Limb (tissue), 2 donors: ENCODE measurements at regions not wholly inside any gene's neighbourhood (a gene's known extent, or its start where the extent isn't known, plus 50 kb on each side); places are given as distances from the start of the nearest gene placed in this dataset.

ENCODE experiments used
- DNase-seq, 2 donors: peaks; one replicate each; pipeline ENCODE4 v3.0.0-alpha.2; 2016; ENCODE audit errors: extremely low spot score in 2 of 2

DNA sequence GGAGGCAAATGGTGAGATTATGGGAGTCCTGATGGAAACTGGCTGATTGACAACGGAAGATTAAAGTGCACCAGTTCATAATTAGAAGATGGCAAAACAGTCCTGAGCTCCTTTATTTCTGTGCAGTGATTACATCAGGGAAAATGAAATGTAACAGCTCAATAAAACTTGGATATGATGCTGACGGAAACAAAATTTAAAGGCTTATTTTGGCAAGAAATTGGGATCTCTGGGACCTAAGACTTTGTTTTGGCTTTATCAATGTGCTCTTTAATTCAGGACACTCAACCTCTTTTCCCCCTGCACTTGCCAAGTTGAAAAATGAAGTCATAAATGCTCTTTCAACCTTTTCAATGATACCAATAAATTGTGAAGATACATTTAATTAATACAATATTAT, 226.8 kb downstream of the C6orf118 start:
- peak in 1 of 2 donors; percentile 19 for DNase-seq

DNA sequence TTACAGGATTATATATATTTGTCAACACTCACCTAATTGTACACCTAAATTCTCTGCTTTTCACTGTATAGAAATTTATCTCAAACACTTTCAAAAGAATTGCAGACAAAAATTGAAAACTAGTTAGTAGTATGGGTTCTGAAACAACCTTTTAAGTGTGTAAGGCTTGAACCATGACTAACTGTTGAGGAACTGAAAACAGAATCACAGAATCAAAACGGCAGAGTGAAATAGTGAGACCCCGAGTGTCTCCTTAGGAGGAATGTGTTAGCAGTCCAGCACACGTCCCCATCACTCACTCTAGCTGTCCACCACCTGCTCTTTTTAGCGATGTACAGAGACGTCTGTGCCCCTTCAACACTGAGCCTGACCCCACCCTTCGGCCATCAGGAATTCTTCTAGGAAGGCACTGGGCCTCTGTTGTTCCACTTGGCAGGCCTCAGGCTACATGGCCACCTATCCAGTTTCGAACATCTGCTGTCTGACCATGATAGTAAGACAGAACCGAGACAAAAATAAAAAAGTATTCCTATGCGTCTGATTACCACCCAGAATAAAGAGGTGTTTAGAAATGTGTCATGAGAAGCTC, 227.4 kb downstream of the C6orf118 start:
- DNase-seq, result peak; percentile 21 to 32

DNA sequence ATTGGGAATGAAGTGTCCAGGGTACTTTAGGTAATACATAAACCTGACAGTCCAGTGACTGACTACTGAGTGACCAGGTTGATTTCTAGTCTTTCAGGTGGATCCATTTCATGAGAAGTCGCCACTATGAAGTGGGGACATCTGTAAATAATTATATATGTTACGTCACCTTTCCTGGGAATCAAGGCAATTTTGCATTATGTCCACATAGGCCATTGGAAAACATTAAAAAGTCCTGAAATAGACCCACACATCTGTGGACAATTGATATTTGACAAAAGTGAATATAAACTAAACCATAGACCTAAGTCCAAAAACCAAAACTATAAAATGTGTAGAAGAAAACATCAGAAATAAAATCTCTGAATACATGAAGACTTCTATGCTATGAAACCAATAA, 231.5 kb downstream of the C6orf118 start:
- no peak for DNase-seq

DNA sequence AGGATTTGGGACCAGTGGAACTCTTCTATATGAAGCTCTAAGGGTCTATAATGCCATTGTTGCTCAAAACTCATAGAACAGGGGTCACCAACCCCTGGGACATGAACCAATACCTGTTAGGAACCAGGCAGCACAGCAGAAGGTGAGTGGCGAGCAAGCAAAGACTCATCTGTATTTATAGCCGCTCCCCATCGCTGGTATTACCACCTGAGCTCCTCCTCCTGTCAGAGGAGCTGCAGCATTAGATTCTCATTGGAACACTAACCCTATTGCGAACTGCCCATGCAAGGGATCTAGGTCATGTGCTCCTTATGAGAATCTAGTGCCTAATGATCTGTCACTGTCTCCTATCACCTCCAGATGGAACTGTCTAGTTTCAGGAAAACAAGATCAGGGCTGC, 237.5 kb downstream of the C6orf118 start:
- DNase-seq, result no peak

DNA sequence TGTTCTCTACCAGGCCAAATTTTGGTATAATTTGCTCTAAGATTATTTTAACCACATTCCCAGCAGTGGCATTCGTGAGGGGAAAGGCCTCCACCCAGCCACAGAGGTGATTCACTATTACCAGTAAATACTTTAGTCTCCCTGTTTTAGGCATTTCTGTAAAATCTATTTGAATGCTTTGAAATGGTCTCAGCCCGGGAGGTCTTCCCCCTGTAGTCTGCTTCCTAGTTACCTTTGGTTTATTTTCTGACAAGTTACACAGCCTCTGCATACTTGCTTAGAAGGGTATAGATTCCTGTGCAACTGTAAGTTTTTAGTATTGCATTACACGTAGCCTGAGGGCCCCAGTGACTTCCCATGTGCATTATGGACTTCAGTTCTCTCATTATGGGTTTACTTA, 248.7 kb downstream of the C6orf118 start:
- no peak for DNase-seq

DNA sequence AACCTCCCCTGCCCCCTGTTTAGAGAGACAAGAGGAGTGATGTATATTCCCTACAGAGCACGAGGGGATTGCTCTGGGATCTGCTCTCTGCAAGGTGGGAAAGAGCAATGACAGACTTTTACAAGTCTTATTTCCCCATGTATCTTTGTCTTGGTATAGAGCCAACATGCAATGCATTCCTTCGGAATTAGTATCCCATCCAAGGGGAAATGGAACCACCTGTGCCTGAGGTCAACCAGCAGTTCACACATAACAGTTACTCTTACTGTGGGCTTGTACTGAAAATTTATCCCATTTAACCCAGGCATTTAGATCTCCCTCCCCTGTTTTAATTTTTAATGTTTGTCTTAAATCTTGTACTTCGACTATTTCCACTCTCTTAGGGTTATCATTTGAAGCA, 250.4 kb downstream of the C6orf118 start:
- no peak for DNase-seq

DNA sequence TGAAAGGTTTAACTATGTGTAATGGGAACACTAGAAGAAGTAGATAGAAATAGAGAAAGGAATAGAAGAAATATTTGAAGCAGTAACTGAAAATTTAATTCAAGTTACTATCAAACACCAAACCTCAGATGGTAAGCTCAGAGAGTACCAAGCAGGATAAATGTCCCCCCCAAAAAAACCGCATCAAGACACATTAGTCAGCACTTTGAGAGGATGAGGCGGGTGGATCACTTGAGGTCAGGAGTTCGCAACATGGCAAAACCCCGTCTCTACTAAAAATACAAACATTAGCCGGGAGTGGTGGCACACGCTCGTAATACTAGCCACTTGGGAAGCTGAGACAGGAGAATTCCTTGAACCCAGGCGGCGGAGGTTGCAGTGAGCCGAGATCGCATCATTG, 253.1 kb downstream of the C6orf118 start:
- DNase-seq, result no peak

DNA sequence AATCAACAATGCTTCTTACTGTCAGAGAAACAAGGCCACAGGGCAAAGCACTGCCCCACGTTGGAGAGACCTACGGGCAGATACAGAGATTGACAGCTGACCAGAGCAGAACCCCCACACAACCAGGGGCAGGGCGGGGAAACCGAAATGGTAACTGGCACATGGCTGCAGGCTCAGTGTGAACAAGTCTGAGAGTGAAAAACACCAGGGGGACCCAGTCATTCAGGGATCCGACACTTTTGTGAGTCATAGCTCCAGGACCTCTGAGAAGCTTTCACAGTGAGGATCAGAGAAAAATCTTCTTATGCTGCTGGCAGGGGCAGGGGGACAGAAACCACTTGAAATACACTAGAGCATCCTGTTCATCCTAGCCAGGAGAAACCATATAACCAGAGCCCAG, 254.2 kb downstream of the C6orf118 start:
- DNase-seq, result no peak

DNA sequence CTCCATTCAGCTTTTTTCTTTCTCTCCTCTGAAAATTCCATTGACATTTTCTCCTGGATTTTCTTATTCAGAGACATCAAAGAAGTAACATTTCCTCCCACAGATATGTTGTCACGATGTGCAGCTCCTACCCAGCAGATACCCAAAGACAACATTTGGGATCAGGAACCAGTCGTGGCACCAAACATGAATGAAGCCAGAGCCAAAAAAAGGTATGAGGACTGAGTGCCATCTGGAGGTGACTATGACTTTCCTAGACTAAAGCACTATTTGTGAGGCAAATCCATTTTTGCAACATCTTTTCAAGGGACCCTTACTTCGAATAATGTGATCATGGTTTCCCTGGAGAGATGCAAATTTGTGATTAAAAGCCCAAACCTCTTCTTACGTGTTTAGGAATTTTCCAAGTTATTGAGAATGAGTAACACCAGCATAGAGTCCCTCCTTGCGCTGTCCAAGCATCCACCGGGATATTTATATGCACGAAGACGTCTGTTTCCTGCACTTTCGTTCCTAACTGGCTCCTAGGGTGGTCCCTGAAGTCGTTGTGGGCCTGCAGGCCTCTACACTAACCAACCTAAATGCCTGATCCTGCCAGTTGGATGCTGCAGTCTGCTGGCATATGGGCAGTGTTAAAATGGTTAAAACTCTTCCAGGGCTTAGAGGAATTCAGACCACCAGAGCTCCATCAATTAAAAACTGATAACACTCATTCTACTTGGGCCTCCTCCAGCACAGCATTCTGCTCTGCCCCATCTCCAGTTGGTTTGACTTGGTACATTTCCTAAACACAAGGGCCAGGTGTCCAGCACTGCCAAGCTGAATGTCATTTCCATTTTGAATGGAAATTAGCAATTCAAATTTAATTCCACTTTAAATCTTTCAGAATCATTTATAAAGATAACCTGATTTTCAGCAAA, 256.6 kb downstream of the C6orf118 start:
- DNase-seq, result no peak

DNA sequence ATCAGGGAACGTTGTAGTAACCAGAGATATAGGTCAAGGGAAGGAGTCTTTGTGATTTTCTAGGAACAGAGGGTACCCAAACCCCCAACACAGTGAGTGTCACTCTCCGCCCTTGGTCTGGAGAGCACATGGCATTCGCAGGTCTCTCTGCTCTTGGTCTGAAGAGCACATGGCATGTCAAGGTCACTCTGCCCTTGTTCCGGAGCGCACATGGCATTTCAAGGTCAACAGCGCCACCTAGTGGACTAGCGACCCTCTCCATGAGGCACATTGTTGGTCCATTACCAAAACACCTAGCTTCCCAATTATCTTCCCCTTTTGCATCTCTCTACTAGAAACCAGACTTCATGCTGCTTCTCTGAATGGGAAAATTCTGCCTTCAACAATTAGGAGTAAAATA, 260.0 kb downstream of the C6orf118 start:
- DNase-seq, result no peak

DNA sequence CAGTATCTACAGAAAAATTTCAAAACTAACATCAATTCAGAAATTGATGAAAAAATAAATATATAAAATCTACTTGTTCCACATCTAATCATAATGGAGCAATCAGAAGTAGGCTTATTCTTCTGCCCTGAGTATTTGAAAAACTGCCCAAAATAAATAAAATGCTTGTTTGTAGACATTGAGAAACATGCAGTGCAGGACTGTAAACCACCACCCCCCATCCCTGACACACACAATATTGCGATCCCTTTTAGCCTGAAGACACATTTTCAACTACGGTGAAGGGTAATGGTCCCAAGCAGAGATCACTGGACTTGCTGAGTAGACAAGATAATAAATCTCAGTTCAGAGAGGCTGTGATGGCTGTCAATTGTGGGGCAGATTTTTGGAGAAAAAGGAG, 261.5 kb downstream of the C6orf118 start:
- no peak for DNase-seq

DNA sequence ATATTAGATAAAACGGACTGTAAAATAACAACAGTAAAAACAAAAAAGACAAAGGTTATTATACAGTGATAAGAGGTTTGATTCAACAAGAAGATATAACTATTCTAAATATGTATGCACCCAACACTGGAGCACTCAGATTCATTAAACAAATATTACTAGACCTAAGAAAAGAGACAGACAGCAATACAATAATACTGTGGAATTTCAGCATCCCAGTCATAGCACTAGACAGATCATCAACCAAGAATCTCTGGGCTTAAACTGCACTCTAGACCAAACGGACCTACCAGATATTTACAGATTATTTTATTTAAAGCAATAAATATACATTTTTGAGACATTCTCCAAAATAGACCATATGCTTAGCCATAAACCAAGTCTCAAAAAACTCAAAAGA, 263.8 kb downstream of the C6orf118 start:
- no peak for DNase-seq

DNA sequence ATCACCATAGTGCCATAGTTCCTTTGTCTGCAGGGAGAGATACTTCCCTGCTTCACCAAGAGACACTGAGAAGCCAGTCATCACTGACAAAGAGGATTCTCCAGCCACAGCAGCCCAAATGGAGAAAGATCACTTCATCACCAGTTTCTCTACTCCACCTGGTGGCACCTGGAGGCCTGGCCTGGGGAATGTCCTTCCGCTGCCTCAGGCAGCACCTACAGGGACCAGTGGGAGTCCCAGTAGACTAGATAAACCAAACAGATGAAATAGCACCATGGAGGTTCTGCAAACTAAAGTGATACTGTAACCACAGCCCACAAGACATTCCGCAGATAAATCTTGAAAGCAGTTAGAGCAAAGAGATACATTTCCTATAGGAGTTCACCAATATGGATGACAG, 266.5 kb downstream of the C6orf118 start:
- DNase-seq, result no peak

DNA sequence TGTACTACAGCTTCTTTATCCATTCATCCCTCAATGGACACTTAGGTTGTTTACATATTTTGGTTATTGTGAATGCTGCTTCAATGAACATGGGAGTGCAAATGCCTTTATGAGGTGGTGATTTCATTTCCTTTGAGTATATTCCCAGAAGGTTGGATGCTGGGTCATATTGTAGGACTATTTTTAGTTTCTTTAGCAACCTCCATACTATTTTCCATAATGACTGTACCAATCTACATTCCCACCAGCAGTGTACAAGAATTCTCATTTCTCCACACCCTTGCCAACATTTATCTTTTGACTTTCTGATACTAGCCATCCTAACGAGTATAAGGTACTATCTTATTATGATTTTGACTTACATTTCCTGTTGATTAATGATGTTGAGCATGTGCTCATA, 269.0 kb downstream of the C6orf118 start:
- no peak for DNase-seq

DNA sequence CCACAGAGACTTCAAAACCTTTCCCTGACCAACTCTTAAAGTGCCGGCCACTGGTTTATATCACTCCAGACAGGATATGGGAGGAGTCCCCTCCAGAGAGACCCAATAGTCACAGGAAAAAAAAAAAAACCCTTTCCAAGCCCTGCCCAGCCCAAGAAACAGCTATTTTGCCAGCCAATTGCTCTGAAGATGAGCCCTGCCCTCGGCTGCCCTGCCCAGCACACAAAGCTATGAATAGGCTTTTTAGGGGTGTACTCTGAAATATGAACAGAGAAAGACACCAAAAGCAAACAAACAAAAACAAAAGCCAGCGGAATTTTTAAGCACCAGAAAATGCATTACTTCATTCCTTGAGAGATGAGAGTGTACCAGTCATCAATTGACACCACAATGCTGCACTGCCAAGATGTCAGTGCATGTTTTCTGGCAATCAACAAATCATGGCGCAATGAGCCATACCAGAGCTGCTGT, 275.1 kb downstream of the C6orf118 start:
- DNase-seq, result no peak

DNA sequence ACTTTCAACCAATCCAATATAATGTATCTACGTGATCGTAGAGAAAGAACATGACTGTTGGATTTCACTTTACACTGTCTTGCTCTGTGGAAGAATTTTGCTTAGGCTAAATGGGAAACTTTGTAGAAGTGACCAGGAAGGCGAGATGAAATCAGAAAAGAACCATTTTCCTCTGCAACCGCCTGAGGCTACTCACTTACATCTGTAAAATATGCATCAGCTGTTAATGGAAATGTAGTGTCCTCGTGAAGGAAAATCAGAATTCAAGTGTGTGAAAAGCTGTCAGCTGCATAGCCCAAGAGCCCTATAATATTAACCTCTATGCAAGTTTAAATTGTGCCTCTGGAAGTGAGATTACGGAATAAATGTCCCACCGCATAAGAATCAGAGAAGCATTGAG, 277.9 kb downstream of the C6orf118 start:
- DNase-seq, result peak in 1 of 2 donors; percentile 2

DNA sequence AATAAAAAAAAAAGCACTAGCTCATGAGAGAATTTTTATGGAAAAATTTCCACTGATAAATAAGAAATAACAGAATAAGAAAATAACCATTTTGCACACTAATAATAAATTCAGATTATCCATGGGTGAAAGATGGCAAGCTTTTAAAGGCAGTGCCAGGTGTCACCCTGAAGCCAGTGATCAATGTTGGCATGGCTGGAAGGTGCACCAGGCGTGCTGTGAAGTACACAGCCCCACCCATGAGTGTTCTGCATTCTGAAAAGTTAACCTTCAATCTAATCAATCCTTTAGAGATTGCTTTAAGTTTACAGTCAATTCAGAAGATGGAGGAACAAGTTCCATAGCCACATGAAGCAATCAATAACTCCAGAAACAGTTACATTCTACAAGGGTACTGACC, 284.4 kb downstream of the C6orf118 start:
- no peak for DNase-seq

DNA sequence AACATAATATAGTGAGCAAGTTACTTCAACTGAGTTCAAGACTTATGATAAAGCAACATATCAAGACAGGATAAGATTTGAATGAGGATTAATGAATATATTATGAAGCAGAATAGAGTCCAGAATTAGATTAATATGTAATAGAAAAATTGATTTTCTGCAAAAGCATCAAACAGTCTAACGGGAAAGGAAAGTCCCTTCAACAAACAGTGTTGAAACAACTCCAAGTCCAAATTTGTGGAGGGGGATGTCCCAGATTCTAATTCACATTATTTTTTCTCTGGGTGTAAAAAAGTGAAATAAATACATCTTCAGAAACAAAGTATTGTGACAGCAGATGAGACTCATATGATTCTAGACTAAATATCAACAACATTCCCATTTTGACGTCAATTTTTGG, 289.7 kb downstream of the C6orf118 start:
- DNase-seq, result no peak

DNA sequence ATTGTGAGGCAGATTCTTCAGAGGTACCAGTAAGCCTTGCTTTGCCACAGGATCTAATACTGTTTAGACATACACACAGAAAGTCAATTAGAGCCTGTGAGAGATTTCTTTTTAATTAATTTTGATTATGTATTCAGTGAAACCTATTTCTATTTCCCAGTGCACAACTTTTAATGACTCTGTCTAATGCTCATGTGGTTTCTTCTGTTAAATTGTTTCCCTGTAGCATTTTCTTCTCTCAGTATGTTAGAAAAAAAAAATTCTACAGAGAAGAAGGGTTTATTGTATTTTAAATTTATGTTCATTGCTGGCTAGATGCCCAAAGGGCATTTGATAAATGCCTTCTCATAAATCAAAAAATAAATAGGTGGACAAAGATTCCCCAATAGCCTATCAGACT, 293.7 kb downstream of the C6orf118 start:
- no peak for DNase-seq

DNA sequence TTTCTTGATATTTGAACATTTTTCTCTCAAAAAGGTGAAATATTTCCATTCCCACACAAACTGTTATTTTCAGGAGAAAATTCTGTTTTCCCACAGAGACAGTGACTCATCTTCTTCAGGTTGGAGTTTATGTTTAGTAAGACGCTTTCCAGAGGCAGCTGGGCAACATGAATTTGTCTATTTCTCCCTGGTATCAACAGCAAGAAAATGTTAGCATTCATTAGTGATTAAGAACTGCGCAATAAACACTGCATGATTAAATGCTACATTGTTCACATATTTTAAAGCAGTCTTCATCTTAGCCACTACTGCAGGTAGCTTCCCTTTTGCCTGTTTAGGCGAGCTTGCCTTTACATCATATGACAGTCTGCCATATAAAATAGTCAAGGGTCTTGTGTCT, 295.7 kb downstream of the C6orf118 start:
- DNase-seq, result no peak

DNA sequence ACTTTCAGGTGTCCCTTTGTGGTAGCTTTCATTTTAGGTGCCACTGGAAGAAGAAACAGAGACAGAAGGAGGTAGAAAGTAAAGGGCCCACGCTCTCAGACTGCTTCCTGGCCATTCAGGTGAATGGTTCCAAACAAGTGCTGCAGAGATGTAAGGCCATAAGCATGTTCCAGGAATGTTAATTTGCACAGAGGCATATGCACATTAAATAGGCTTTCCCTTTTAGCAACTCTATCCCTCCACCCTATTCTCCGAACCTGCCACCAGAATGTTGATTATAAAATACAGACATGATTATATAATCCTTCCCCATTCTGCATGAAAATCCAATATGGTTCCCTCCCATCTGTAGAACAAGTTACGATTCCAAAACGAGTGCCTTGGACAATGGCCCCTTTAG, 297.2 kb downstream of the C6orf118 start:
- DNase-seq, result no peak

DNA sequence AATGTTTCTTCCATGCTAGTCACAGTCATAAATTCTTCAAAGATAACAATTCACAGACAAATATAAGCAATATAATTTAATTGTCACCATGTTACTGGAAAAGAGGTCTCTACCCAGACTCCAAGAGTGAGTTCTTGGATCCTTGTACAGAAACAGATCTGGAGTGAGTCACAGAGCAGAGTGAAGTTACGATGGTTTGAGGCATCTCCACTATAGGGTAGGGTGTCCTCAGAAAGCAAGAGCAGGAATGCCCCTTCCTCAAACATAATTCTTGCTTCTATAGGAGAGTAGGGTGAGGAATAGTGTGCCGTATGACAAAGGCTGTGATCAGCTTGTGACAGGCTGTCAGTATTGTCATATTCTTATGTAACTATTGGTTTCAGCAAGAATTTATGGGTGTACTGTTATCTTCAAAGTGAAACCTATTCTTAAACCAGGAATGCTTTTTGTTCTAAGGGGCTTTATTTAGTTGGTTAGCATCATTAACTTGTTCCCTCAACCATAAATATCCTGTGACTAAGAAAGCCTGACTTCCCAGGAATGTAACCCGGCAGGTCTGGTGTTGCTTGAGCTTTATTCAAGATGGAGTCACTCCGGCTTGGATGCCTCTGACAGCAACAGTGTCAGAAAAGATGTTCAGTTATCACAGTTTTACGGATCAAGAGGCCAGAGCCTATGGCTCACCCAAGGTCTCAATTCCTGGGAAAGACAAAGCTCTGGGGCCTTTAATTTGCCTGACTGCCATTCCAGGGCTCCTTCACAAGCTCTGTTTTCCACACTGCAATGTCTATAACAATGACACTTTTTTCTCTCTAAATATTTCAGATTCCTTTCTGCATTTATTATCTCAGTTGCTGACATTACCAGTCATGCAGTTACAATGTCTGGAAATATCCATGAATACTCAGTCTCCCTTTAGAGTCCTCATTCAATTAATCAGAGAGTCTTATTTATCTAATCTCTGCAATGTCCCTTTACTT, 298.6 kb downstream of the C6orf118 start:
- DNase-seq, result no peak
